A673 (cell line): ENCODE measurements at regions not wholly inside any gene's neighbourhood (a gene's known extent, or its start where the extent isn't known, plus 50 kb on each side); places are given as distances from the start of the nearest gene placed in this dataset.

Experiments
- BruUV-seq: library from RNA; stranded (reverse); fragments of 400-500 nt; replicated peaks from 2 replicates; lab custom pipeline; 2021; lab: Mats Ljungman, UMichigan
- CTCF ChIA-PET: fragments of 300-600 bp; sonication (Branson Sonifier 250); formaldehyde crosslinking; loops from one replicate; lab custom pipeline; 2022; ENCODE audit warnings: antibody characterized with exemption; lab: Charles Lee
- POLR2A ChIA-PET: fragments of 300-600 bp; sonication (Branson Sonifier 250); formaldehyde crosslinking; loops from one replicate; lab custom pipeline; 2022; ENCODE audit warnings: antibody characterized with exemption; ENCODE audit not compliant: low non-redundant PET; lab: Charles Lee
- DNase-seq: peaks from one replicate; pipeline ENCODE4 v3.0.0-alpha.2; 2015; ENCODE audit warnings: low spot score
- H3K27ac ChIP-seq: fragments of 200-600 bp; sonication (generic); 2 replicates; pipeline ENCODE4 v1.5.1; 2016; ENCODE audit warnings: mixed run types, low read depth, mild to moderate bottlenecking, mixed read lengths, antibody characterized with exemption, low read length; ENCODE audit not compliant: poor library complexity, severe bottlenecking
- H3K27me3 ChIP-seq: fragments of 200-600 bp; sonication (generic); replicated peaks from 2 replicates; pipeline ENCODE4 v1.6.1; 2017; ENCODE audit warnings: mixed run types, low read depth, mild to moderate bottlenecking, mixed read lengths, antibody characterized with exemption, low read length; ENCODE audit not compliant: insufficient read depth, poor library complexity
- H3K36me3 ChIP-seq: fragments of 200-600 bp; sonication (generic); 2 replicates; pipeline ENCODE4 v1.6.1; 2016; ENCODE audit warnings: mixed run types, mild to moderate bottlenecking, mixed read lengths, antibody characterized with exemption, low read length; ENCODE audit not compliant: insufficient read depth, poor library complexity, severe bottlenecking
- H3K4me1 ChIP-seq: fragments of 200-600 bp; sonication (generic); 2 replicates; pipeline ENCODE4 v1.6.1; 2017; ENCODE audit warnings: mixed run types, mild to moderate bottlenecking, mixed read lengths, antibody characterized with exemption, low read length; ENCODE audit not compliant: insufficient read depth, poor library complexity, severe bottlenecking
- H3K4me3 ChIP-seq: fragments of 200-600 bp; sonication (generic); 2 replicates; pipeline ENCODE4 v1.5.1; 2016; ENCODE audit warnings: low read depth, mixed run types, mild to moderate bottlenecking, mixed read lengths, low read length; ENCODE audit not compliant: poor library complexity, severe bottlenecking
- H3K9me3 ChIP-seq: fragments of 200-600 bp; sonication (generic); 2 replicates; pipeline ENCODE4 v1.6.1; 2016; ENCODE audit warnings: mixed run types, low read depth, mild to moderate bottlenecking, mixed read lengths, antibody characterized with exemption, low read length; ENCODE audit not compliant: poor library complexity, severe bottlenecking
- EZH2 ChIP-seq: fragments of 200-600 bp; sonication (generic); IDR thresholded peaks from 2 replicates; pipeline ENCODE4 v1.6.1; 2017; ENCODE audit warnings: borderline replicate concordance, low read depth, mild to moderate bottlenecking, mixed read lengths, antibody characterized with exemption, low read length; ENCODE audit not compliant: poor library complexity, severe bottlenecking
- intact Hi-C: fragments of 100-400 bp; cut with micrococcal nuclease; formaldehyde crosslinking; loops from one replicate; pipeline ENCODE4 v1.10.0; 2022; ENCODE audit not compliant: unreplicated experiment
- TF ChIP-seq, protein P1 (sequence below): fragments of 300-800, 200-600 bp; sonication (generic); conservative IDR thresholded peaks from 2 replicates; pipeline ENCODE4 v1.5.1; 2017; ENCODE audit warnings: low read depth, mild to moderate bottlenecking, antibody characterized with exemption, low read length, moderate library complexity, mixed read lengths

GRCh38 chr4:74628852-74629620, 165.3 kb downstream of the BTC start:
- Histone ChIP-seq H3K9me3 (no peaks in the 10 kb centered on the region), H3K36me3 (no peaks in the 10 kb centered on the region), H3K27ac (no peak overlapping the region), H3K4me1 (no peaks in the 10 kb centered on the region), H3K4me3 (no peak overlapping the region), H3K27me3 (no peaks in the 10 kb centered on the region)
- no peak for DNase-seq
- CTCF ChIA-PET, result no interaction called here
- no peak for TF ChIP-seq EZH2
- TF ChIP-seq, protein P1, sequence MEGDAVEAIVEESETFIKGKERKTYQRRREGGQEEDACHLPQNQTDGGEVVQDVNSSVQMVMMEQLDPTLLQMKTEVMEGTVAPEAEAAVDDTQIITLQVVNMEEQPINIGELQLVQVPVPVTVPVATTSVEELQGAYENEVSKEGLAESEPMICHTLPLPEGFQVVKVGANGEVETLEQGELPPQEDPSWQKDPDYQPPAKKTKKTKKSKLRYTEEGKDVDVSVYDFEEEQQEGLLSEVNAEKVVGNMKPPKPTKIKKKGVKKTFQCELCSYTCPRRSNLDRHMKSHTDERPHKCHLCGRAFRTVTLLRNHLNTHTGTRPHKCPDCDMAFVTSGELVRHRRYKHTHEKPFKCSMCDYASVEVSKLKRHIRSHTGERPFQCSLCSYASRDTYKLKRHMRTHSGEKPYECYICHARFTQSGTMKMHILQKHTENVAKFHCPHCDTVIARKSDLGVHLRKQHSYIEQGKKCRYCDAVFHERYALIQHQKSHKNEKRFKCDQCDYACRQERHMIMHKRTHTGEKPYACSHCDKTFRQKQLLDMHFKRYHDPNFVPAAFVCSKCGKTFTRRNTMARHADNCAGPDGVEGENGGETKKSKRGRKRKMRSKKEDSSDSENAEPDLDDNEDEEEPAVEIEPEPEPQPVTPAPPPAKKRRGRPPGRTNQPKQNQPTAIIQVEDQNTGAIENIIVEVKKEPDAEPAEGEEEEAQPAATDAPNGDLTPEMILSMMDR, result no peak
- BruUV-seq, result no TSS peak
- POLR2A ChIA-PET, result no interaction called here
- intact Hi-C loops, result no loop called here

DNA sequence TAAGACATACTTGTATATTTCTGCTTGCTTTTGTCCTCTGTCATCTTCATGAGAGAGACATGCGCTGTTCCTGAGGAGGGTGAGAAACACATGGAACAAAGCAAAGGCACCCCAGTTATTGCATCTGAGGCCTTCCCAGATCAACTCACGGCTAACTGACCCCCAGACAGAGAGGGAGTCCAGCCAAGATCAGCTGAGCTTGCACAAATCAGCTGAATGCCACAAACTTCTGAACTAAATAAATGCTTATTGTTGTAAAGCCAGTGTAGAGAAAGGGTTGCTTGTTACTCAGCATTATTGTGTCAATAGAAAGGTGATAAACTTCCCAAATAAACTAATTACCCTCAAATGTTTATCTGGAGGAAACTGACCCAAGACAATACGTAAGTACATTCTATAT, 163.8 kb downstream of the BTC start:
- POLR2A ChIA-PET, result no interaction called here
- Histone ChIP-seq H3K27ac (no peak overlapping the region), H3K36me3 (no peaks in the 10 kb centered on the region), H3K4me1 (no peaks in the 10 kb centered on the region), H3K27me3 (no peaks in the 10 kb centered on the region), H3K4me3 (no peak overlapping the region), H3K9me3 (no peaks in the 10 kb centered on the region)
- no TSS peak for BruUV-seq
- intact Hi-C loops, result no loop called here
- DNase-seq, result no peak
- CTCF ChIA-PET, result no interaction called here
- TF ChIP-seq EZH2, result no peak
- TF ChIP-seq, protein P1, result no peak

DNA sequence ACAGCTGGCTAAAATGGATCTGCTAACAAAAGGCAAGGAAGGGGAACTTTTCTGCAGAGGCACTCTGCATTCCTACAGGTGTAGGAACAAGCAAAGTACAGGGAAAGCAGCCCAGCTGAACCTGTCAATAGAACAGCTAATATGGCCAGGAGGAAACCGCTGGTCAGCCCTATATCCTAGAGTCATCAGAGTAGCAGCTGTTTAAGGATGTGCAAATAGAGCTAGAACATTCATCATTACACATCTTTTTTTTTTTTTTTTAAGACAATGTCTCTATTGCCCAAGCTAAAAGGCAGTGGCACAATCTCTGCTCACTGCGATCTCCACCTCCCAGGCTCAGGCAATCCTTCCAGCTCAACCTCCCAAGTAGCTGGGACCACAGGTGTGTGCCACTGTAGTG, 163.0 kb downstream of the BTC start:
- H3K4me1 ChIP-seq, result no peaks in the 10 kb centered on the region
- no peak overlapping the region for H3K27ac ChIP-seq
- no peaks in the 10 kb centered on the region for H3K9me3 ChIP-seq
- CTCF ChIA-PET, result no interaction called here
- TF ChIP-seq, protein P1, result no peak
- TF ChIP-seq EZH2, result no peak
- H3K4me3 ChIP-seq, result no peak overlapping the region
- no peak for DNase-seq
- intact Hi-C loops, result no loop called here
- H3K27me3 ChIP-seq, result no peaks in the 10 kb centered on the region
- BruUV-seq, result no TSS peak
- POLR2A ChIA-PET, result no interaction called here
- H3K36me3 ChIP-seq, result no peaks in the 10 kb centered on the region
